ENCODE measurements at regions not wholly inside any gene's neighbourhood (a gene's known extent, or its start where the extent isn't known, plus 50 kb on each side); places are given as distances from the start of the nearest gene placed in this dataset.

DNA sequence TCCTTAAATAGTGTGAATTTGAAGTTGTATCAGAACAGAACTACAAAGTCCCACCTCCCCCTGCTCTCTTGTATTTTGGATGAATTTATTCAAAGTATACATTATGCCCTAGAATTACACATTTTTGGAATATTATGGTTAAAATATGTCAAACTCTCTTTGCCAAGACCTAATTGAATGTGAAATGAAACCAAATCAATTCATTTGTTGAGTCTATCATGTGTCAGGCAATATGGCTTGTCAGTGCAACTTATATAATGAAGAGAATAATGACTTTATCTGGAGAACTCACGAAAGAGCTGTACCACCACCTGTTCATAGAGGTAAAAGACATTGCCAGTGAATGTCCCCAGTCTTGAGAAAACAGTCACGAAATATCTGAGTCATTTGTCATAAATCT, 106.8 kb downstream of the TUSC1 start:
- Histone ChIP-seq H3K27me3 (no peaks in the 10 kb centered on the region), H3K27ac (no peak overlapping the region), H3K4me3 (no peak overlapping the region), H3K36me3 (no peaks in the 10 kb centered on the region), H3K4me1 (no peaks in the 10 kb centered on the region), H3K9me3 (no peaks in the 10 kb centered on the region)
- TF ChIP-seq CTCF (IDR thresholded peaks at IDR 0.05): no peak
- no peak for TF ChIP-seq POLR2A (IDR thresholded peaks at IDR 0.05)
- no peak for DNase-seq

GRCh38 chr9:25570802-25571201, 107.4 kb downstream of the TUSC1 start:
- H3K36me3 ChIP-seq: no peaks in the 10 kb centered on the region
- no peaks in the 10 kb centered on the region for H3K9me3 ChIP-seq
- no peaks in the 10 kb centered on the region for H3K27me3 ChIP-seq
- H3K4me3 ChIP-seq: no peak overlapping the region
- no peak overlapping the region for H3K27ac ChIP-seq
- no peak for TF ChIP-seq CTCF (IDR thresholded peaks at IDR 0.05)
- no peak for TF ChIP-seq POLR2A (IDR thresholded peaks at IDR 0.05)
- H3K4me1 ChIP-seq: no peaks in the 10 kb centered on the region
- DNase-seq: no peak

DNA sequence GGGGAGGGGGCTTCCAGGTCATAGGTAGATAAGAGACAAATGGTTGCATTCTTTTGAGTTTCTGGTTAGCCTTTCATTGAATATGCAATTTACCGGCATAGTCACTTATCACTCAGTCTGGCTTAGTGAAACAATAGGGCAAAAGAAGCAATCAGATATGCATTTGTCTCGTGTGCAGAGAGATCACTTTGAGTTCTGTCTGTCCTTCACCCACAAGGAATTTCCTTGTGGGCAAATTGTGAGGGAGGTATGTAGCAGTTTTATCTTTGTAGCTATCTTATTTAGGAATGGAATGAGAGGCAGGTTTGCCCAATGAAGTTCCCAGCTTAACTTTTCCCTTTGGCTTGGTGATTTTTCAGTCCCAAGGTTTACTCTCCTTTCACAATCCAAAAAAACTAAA, 116.1 kb downstream of the TUSC1 start:
- H3K27me3 ChIP-seq: no peaks in the 10 kb centered on the region
- no peak overlapping the region for H3K4me3 ChIP-seq
- H3K36me3 ChIP-seq: no peaks in the 10 kb centered on the region
- H3K4me1 ChIP-seq: no peaks in the 10 kb centered on the region
- H3K9me3 ChIP-seq: no peaks in the 10 kb centered on the region
- DNase-seq: no peak
- no peak overlapping the region for H3K27ac ChIP-seq
- TF ChIP-seq POLR2A (IDR thresholded peaks at IDR 0.05) (no peak), CTCF (IDR thresholded peaks at IDR 0.05) (no peak)

DNA sequence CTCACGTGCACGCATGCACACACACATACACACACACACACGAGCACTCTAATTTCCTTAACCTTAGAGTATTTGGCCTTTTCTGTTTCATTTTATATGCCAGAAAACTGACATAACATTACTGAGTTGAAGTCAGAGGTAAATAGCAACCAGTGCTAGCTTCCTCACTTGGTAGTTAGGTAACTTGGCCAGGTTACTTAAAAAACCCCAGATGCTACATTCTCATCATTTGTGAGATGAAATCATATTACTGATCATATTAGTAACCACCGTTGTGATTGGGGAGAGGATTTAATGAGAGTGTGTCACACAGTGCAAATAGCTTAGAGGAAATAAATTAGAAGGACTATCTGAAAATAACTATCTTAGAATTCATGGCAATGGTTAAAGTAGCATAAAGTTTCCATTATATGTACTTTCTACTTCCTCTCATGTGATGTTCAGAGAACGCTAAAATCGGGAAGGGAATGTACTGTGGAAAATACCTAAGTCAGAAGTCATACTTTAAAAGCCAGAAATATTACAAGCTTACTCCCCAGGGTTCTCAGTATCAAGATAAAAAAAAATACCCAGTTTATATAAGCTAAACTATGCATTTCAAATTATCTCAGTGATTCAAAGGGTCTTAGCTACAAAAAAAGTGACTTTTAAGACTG, 120.5 kb downstream of the TUSC1 start:
- DNase-seq: no peak
- TF ChIP-seq POLR2A (IDR thresholded peaks at IDR 0.05) (no peak), CTCF (IDR thresholded peaks at IDR 0.05) (no peak)
- Histone ChIP-seq H3K4me1 (no peaks in the 10 kb centered on the region), H3K27me3 (no peaks in the 10 kb centered on the region), H3K36me3 (no peaks in the 10 kb centered on the region), H3K4me3 (no peak overlapping the region), H3K9me3 (no peaks in the 10 kb centered on the region), H3K27ac (no peak overlapping the region)

GRCh38 chr9:25556540-25556939, 121.7 kb downstream of the TUSC1 start:
- H3K36me3 ChIP-seq: no peaks in the 10 kb centered on the region
- no peaks in the 10 kb centered on the region for H3K27me3 ChIP-seq
- no peak for DNase-seq
- H3K4me3 ChIP-seq: no peak overlapping the region
- H3K4me1 ChIP-seq: no peaks in the 10 kb centered on the region
- H3K27ac ChIP-seq: no peak overlapping the region
- no peak for TF ChIP-seq POLR2A (IDR thresholded peaks at IDR 0.05)
- TF ChIP-seq CTCF (IDR thresholded peaks at IDR 0.05): no peak
- no peaks in the 10 kb centered on the region for H3K9me3 ChIP-seq

DNA sequence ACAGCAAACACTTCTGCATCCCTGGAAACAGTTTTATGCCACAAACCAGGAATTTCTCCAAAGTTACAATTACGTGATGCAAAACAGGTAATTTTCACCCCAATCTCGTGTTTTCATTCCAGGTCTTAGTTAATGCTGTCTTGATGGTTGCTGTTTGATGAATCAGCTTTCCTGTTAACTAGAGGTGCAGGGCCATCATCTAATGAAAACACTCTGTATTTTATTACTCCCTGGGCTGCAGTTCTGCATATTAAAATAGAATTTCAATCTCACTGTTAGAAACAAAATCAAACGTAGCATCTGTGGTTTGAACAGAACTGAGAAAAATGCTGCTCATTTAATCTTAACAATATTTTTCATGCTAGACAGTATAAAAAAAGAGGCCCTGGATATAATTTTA, 129.4 kb downstream of the TUSC1 start:
- Histone ChIP-seq H3K36me3 (no peaks in the 10 kb centered on the region), H3K9me3 (no peaks in the 10 kb centered on the region), H3K27ac (no peak overlapping the region), H3K4me1 (no peaks in the 10 kb centered on the region), H3K27me3 (no peaks in the 10 kb centered on the region), H3K4me3 (no peak overlapping the region)
- no peak for TF ChIP-seq POLR2A (IDR thresholded peaks at IDR 0.05)
- TF ChIP-seq CTCF (IDR thresholded peaks at IDR 0.05): no peak
- DNase-seq: no peak

Data from Peyer's patch (tissue), 4 donors.